Endothelial cell of umbilical vein (primary cell): ENCODE measurements at regions not wholly inside any gene's neighbourhood (a gene's known extent, or its start where the extent isn't known, plus 50 kb on each side); places are given as distances from the start of the nearest gene placed in this dataset.

Experiments used
- CTCF ChIP-seq, 2 donors: IDR thresholded peaks; 1 replicate in 1 of 2; 2 replicates in 1 of 2; pipeline ENCODE4 v1.5.1; 2011; ENCODE audit warnings: low read length in 2 of 2, mild to moderate bottlenecking in 2 of 2, moderate library complexity in 2 of 2, control low read depth in 1 of 2, inconsistent platforms in 1 of 2, low read depth in 1 of 2; ENCODE audit not compliant: insufficient read depth in 1 of 2; ENCODE audit errors: extremely low read depth in 1 of 2
- FOS ChIP-seq: IDR thresholded peaks from 2 replicates; pipeline ENCODE4 v1.6.1; 2011; ENCODE audit warnings: mild to moderate bottlenecking, low read length, moderate library complexity, borderline replicate concordance; ENCODE audit not compliant: insufficient read depth
- POLR2A ChIP-seq: IDR thresholded peaks from 2 replicates; pipeline ENCODE4 v1.6.1; 2012; ENCODE audit warnings: low read depth, mild to moderate bottlenecking, control low read depth, low read length
- POLR2AphosphoS5 ChIP-seq: IDR thresholded peaks from 2 replicates; pipeline ENCODE4 v1.6.1; 2012; ENCODE audit warnings: low read depth, mild to moderate bottlenecking, control low read depth, low read length, moderate library complexity; ENCODE audit not compliant: insufficient read depth

- TF ChIP-seq FOS (no peak), CTCF (IDR thresholded peaks at IDR 0.05; ENCODE audit: extremely low read depth in 1 of 2, insufficient read depth in 1 of 2, low read depth in 1 of 2, low read length in 2 of 2) (no peak), POLR2A (no peak), POLR2AphosphoS5 (no peak)
Observed at GRCh38 chr7:26441611-26442277, 150.1 kb downstream of the SNX10 start.
